NOMO-1 treated with DMSO at 0.1 percent for 48 hours (cell line): ENCODE measurements at regions not wholly inside any gene's neighbourhood (a gene's known extent, or its start where the extent isn't known, plus 50 kb on each side); places are given as distances from the start of the nearest gene placed in this dataset.

Source experiments
- DNase-seq: peaks from one replicate; lab custom pipeline; 2025; ENCODE audit not compliant: unreplicated experiment; lab: John Stamatoyannopoulos, UW

- DNase-seq, result no peak
Observed at GRCh38 chr4:18840481-18840880, 818.9 kb upstream of the LCORL start.

- no peak for DNase-seq
Observed at GRCh38 chr4:18816228-18816895, 794.8 kb upstream of the LCORL start.

- DNase-seq, result no peak
Observed at GRCh38 chr4:18815779-18816173, 794.2 kb upstream of the LCORL start.

GRCh38 chr4:18815081-18815778, 793.7 kb upstream of the LCORL start:
- DNase-seq, result no peak

GRCh38 chr4:18813771-18814170, 792.2 kb upstream of the LCORL start:
- DNase-seq, result no peak

- DNase-seq, result no peak
Observed at GRCh38 chr4:18813055-18813454, 791.5 kb upstream of the LCORL start.

GRCh38 chr4:18803781-18804180, 782.2 kb upstream of the LCORL start:
- DNase-seq, result no peak

GRCh38 chr4:18798123-18798522, 776.6 kb upstream of the LCORL start:
- no peak for DNase-seq

GRCh38 chr4:18795794-18796193, 774.2 kb upstream of the LCORL start:
- DNase-seq, result no peak

GRCh38 chr4:18777190-18777930, 755.8 kb upstream of the LCORL start:
- DNase-seq, result no peak

GRCh38 chr4:18767921-18768320, 746.4 kb upstream of the LCORL start:
- DNase-seq, result no peak

GRCh38 chr4:18756671-18757070, 735.1 kb upstream of the LCORL start:
- no peak for DNase-seq

GRCh38 chr4:18754180-18754579, 732.6 kb upstream of the LCORL start:
- no peak for DNase-seq

- DNase-seq, result no peak
Observed at GRCh38 chr4:18751083-18751482, 729.5 kb upstream of the LCORL start.

- no peak for DNase-seq
Observed at GRCh38 chr4:18749391-18749790, 727.8 kb upstream of the LCORL start.

- DNase-seq, result no peak
Observed at GRCh38 chr4:18736551-18736950, 715.0 kb upstream of the LCORL start.

GRCh38 chr4:18735740-18736268, 714.2 kb upstream of the LCORL start:
- no peak for DNase-seq

GRCh38 chr4:18734405-18734804, 712.9 kb upstream of the LCORL start:
- DNase-seq, result no peak

- DNase-seq, result no peak
Observed at GRCh38 chr4:18733961-18734360, 712.4 kb upstream of the LCORL start.

- DNase-seq, result no peak
Observed at GRCh38 chr4:18722748-18723191, 701.2 kb upstream of the LCORL start.

- DNase-seq, result no peak
Observed at GRCh38 chr4:18698119-18698883, 676.7 kb upstream of the LCORL start.
